Mesodermal cell (in vitro differentiated cells): ENCODE measurements at regions not wholly inside any gene's neighbourhood (a gene's known extent, or its start where the extent isn't known, plus 50 kb on each side); places are given as distances from the start of the nearest gene placed in this dataset.

Source experiments
- H3K27ac ChIP-seq: 2 replicates; pipeline ENCODE4 v1.7.0; 2013; ENCODE audit warnings: mild to moderate bottlenecking, low read depth, low read length, moderate library complexity; ENCODE audit not compliant: severe bottlenecking
- H3K36me3 ChIP-seq: 2 replicates; pipeline ENCODE4 v1.7.1; 2013; ENCODE audit warnings: mild to moderate bottlenecking, low read length, moderate library complexity; ENCODE audit not compliant: control insufficient read depth, insufficient read depth
- H3K4me1 ChIP-seq: one replicate; pipeline ENCODE4 v1.7.1; 2013; ENCODE audit warnings: mild to moderate bottlenecking, low read length; ENCODE audit not compliant: insufficient read depth, control insufficient read depth, poor library complexity, severe bottlenecking
- H3K4me3 ChIP-seq: 2 replicates; pipeline ENCODE4 v1.7.0; 2013; ENCODE audit warnings: low read length, control low read depth, mild to moderate bottlenecking; ENCODE audit not compliant: insufficient read depth, poor library complexity, severe bottlenecking; ENCODE audit errors: extremely low read depth
- H3K9me3 ChIP-seq: 2 replicates; pipeline ENCODE4 v1.7.1; 2013; ENCODE audit warnings: mild to moderate bottlenecking, low read length, moderate library complexity; ENCODE audit not compliant: control insufficient read depth
- WGBS, 2 experiments: methylation state at CpG; one replicate each; pipeline ENCODE4 v1.1.5; 2013; ENCODE audit warnings: missing lambda C conversion rate in 2 of 2; ENCODE audit not compliant: insufficient coverage in 2 of 2; 5-methylcytosine and 5-hydroxymethylcytosine counted together

GRCh38 chr11:128392259-128392658 lies 195.1 kb downstream of the ETS1 start:
- no peaks in the 10 kb centered on the region for H3K9me3 ChIP-seq
- H3K4me1 ChIP-seq = peaks cover 9% of the 10 kb centered on the region
- peak overlapping the region; percentile 79 for H3K27ac ChIP-seq
- H3K4me3 ChIP-seq = no peak overlapping the region
- no peaks in the 10 kb centered on the region for H3K36me3 ChIP-seq
- WGBS, 2 experiments = 100% methylated on average over 1 of the region's 2 CpGs; no CpG with 5 or more reads in 1 of the 2 experiments

GRCh38 chr11:128391811-128392210 lies 195.5 kb downstream of the ETS1 start:
- H3K4me3 ChIP-seq = no peak overlapping the region
- H3K27ac ChIP-seq = peak overlapping the region; percentile 79
- H3K4me1 ChIP-seq = peaks cover 9% of the 10 kb centered on the region
- WGBS, 2 experiments = 71% methylated on average over 2 of the region's 2 CpGs
- no peaks in the 10 kb centered on the region for H3K9me3 ChIP-seq
- no peaks in the 10 kb centered on the region for H3K36me3 ChIP-seq

GRCh38 chr11:128390246-128390645 lies 197.1 kb downstream of the ETS1 start:
- H3K36me3 ChIP-seq = no peaks in the 10 kb centered on the region
- WGBS, 2 experiments = 100% methylated on average over 1 of the region's 1 CpG
- peaks cover 9% of the 10 kb centered on the region for H3K4me1 ChIP-seq
- no peak overlapping the region for H3K4me3 ChIP-seq
- H3K27ac ChIP-seq = peak overlapping the region; percentile 71
- no peaks in the 10 kb centered on the region for H3K9me3 ChIP-seq

DNA sequence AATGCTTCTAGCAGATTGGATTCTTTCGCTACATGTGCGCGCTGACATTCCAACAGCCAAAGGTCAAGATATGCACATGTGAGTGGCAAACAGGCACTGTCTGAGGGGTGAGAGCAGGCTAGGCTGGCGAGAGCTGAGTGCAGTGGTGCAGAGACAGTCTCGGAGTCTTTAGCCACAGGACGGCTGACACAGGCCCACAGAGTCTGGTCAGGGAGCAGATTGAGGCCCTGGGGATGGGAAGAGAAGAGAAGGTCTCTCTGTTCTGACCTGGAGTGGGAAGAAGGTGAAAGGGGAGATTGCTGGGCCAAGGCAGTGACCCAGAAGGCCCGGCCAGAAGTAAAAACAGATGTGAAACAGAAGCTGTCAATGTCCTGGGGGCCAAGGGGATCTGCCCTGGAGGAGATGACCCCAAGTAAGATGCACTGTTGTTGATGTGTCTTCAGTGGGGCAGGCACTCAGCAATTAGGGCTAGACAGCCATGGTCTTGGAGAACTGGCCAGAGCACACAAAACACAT lies 197.8 kb downstream of the ETS1 start:
- Histone ChIP-seq H3K4me3 (no peak overlapping the region), H3K4me1 (peaks cover 9% of the 10 kb centered on the region), H3K27ac (peak overlapping the region; percentile 71), H3K36me3 (no peaks in the 10 kb centered on the region), H3K9me3 (no peaks in the 10 kb centered on the region)
- WGBS, 2 experiments = 85 to 96% methylated on average over 7 of the region's 7 CpGs

DNA sequence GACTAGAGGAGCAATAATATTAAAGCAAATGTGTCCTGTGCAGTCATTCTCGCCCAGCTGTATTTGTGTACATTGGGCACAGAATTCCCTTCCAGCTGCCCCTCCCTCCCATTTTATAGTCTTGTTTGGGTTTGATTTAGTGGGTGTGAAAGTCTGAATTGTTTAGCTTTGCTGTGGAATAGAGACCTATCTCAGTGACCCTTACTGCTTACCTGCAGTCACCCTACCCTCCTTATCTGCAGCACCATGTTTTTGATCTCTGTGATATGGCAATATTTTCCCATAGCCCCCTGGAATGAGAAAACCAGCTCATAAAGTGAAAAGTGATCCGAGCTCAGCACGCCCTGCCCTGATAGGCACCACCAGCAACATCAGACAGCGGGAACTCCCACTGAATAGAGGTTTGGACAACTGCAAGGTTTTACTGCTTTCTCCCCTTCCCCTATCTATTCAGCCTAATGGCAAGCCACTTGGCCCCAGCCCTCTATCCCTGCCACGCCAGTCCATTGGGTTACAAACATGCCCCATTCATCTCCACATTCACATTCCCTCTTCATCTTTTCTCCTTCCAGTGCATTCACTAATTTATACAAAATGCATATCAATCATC lies 199.0 kb downstream of the ETS1 start:
- Histone ChIP-seq H3K9me3 (no peaks in the 10 kb centered on the region), H3K4me3 (no peak overlapping the region), H3K4me1 (peaks cover 9% of the 10 kb centered on the region), H3K27ac (no peak overlapping the region), H3K36me3 (no peaks in the 10 kb centered on the region)
- WGBS, 2 experiments = 95% methylated on average over 3 to 4 of the region's 5 CpGs

DNA sequence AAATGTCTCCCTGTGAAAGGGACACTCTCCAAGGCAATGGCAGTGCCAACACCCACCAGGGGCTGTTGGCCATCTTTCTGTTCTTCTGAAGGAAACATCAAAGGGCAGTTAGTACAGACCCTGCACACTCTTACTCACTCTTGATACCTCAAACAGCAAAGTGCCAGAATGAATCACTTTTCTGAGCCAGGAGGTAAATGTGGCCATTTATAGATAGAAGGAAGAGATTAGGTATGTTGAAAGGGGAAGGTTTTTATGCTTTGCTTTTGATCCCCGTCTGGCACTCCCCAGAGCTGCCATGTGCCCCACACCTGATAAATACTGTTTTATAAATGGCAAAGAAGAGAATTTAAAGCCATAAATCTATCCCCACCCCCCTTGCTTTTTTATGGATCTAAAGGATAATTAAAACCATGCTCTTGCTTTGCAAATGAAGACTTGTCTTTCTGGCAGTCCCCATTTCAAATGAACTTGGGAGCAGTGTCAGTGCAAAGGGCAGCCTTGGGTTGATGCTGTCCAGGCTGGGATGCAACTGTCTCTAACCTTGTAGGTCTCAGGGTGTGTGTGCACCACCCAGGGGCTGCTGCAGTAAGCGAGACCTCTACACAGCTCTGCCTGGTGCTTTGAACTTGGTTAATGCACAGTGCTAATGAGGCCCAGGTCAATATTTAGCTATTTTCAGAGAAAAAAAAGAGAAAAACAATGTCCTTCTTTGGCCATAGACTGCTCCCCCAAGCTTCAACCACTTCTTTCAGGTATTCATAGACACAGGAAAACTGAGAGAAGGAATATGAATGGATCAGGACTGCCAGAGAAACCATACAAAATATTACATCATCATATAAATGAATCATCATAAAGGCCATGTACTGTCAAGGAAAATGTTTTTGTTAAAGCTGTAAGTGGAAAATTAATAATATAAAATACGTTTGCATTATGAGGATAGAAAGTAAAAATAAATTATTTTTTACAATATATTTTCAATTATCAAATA lies 207.5 kb downstream of the ETS1 start:
- no peak overlapping the region for H3K4me3 ChIP-seq
- no peak overlapping the region for H3K27ac ChIP-seq
- H3K36me3 ChIP-seq = no peaks in the 10 kb centered on the region
- no peaks in the 10 kb centered on the region for H3K4me1 ChIP-seq
- no peaks in the 10 kb centered on the region for H3K9me3 ChIP-seq
- WGBS, 2 experiments = 82 to 100% methylated on average over 1 of the region's 3 CpGs

GRCh38 chr11:128375961-128376360 lies 211.4 kb downstream of the ETS1 start:
- WGBS, 2 experiments = 63 to 76% methylated on average over 1 of the region's 1 CpG
- H3K4me3 ChIP-seq = no peak overlapping the region

DNA sequence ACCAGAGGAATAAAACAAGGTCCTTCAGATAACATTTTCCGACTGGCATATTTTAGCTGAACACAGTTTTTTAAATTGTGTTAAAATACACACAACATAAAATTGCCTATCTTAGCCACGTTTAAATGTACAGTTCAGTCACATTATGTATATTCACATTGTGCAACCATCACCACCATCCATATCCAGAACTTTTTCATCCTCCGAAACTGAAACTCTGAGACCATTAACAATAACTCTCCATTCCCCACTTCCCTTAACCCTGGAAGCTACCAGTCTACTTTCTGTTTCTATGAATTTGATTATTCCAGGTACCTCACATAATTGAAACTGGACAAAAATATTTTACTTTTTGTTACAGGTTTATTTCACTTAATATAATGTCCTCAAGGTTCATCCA lies 213.3 kb downstream of the ETS1 start:
- WGBS, 2 experiments = 87 to 90% methylated on average over 2 to 3 of the region's 3 CpGs

More at GRCh38 chr11:128375961-128376360, 211.4 kb downstream of the ETS1 start:
- H3K36me3 ChIP-seq = no peaks in the 10 kb centered on the region
- H3K27ac ChIP-seq = no peak overlapping the region
- no peaks in the 10 kb centered on the region for H3K4me1 ChIP-seq
- no peaks in the 10 kb centered on the region for H3K9me3 ChIP-seq

GRCh38 chr11:128372977-128373376 lies 214.4 kb downstream of the ETS1 start:
- H3K9me3 ChIP-seq = no peaks in the 10 kb centered on the region
- no peak overlapping the region for H3K4me3 ChIP-seq
- H3K4me1 ChIP-seq = no peaks in the 10 kb centered on the region
- H3K36me3 ChIP-seq = no peaks in the 10 kb centered on the region
- no peak overlapping the region for H3K27ac ChIP-seq
- whole genome bisulfite sequencing, 2 experiments = 88 to 100% methylated on average over 1 of the region's 1 CpG

More for the DNA sequence above, 213.3 kb downstream of the ETS1 start:
- Histone ChIP-seq H3K27ac (no peak overlapping the region), H3K9me3 (no peaks in the 10 kb centered on the region), H3K36me3 (no peaks in the 10 kb centered on the region), H3K4me3 (no peak overlapping the region), H3K4me1 (no peaks in the 10 kb centered on the region)

DNA sequence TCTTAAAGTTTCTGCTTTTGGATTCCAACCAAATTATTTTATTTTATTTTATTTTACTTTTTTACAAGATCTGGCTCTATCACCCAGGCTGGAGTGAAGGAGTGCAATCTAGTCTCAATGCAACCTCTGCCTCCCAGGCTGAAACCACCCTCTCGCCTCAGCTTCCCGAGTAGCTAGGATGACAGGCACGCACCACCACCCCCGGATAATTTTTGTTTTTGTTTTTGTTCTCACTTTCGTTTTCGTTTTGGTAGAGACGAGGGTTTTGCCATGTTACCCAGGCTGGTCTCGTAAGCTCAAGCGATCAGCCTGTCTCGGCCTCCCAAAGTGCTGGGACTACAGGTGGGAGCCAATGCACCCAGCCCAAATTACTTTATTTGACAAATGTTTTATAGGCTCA lies 219.8 kb downstream of the ETS1 start:
- Histone ChIP-seq H3K9me3 (no peaks in the 10 kb centered on the region), H3K4me3 (no peak overlapping the region), H3K27ac (no peak overlapping the region), H3K4me1 (no peaks in the 10 kb centered on the region), H3K36me3 (no peaks in the 10 kb centered on the region)
- WGBS, 2 experiments = 80 to 91% methylated on average over 7 to 8 of the region's 10 CpGs
